IMR-90 (cell line): ENCODE measurements at regions not wholly inside any gene's neighbourhood (a gene's known extent, or its start where the extent isn't known, plus 50 kb on each side); places are given as distances from the start of the nearest gene placed in this dataset.

Source experiments
- ATAC-seq: fragments of 200-7000 bp; cut with Tn5 transposase; 2 replicates; pipeline ENCODE4 v1.9.1; 2020; ENCODE audit warnings: low read depth, mild to moderate bottlenecking, moderate library complexity
- BruUV-seq: library from RNA; stranded (reverse); fragments of 400-500 nt; replicated peaks from 2 replicates; lab custom pipeline; 2021; lab: Mats Ljungman, UMichigan
- CTCF ChIA-PET: fragments of 300-600 bp; formaldehyde crosslinking; extraction: SDS; loops from one replicate; lab custom pipeline; 2021; ENCODE audit warnings: antibody characterized with exemption; lab: Yijun Ruan, JAX
- POLR2A ChIA-PET: fragments of 300-600 bp; sonication (Branson Sonifier 250); formaldehyde crosslinking; loops from one replicate; lab custom pipeline; 2022; ENCODE audit warnings: antibody characterized with exemption; ENCODE audit not compliant: unreplicated experiment; lab: Charles Lee
- DNase-seq: peaks from one replicate; pipeline ENCODE4 v3.0.0; 2013
- H2AFZ ChIP-seq: replicated peaks from 2 replicates; pipeline ENCODE3; 2013; ENCODE audit warnings: low read length, mild to moderate bottlenecking; ENCODE audit not compliant: poor library complexity
- H2AK5ac ChIP-seq: 2 replicates; pipeline ENCODE4 v1.6.1; 2013; ENCODE audit warnings: low read depth, low read length, inconsistent platforms
- H2AK9ac ChIP-seq: replicated peaks from 2 replicates; pipeline ENCODE3; 2013; ENCODE audit warnings: mild to moderate bottlenecking, low read depth, low read length, moderate library complexity; ENCODE audit not compliant: poor library complexity
- H2BK120ac ChIP-seq: 2 replicates; pipeline ENCODE4 v1.6.1; 2013; ENCODE audit warnings: low read depth, low read length, inconsistent platforms
- H2BK15ac ChIP-seq: 3 replicates; pipeline ENCODE4 v1.6.1; 2013; ENCODE audit warnings: low read depth, low read length, inconsistent platforms
- H2BK20ac ChIP-seq: 2 replicates; pipeline ENCODE4 v1.6.1; 2013; ENCODE audit warnings: low read depth, mild to moderate bottlenecking, inconsistent platforms, low read length, moderate library complexity
- H2BK5ac ChIP-seq: 2 replicates; pipeline ENCODE4 v1.6.1; 2013; ENCODE audit warnings: mild to moderate bottlenecking, low read depth, low read length, inconsistent platforms; ENCODE audit not compliant: poor library complexity, severe bottlenecking
- H3K14ac ChIP-seq: replicated peaks from 2 replicates; pipeline ENCODE4 v1.6.1; 2013; ENCODE audit warnings: low read depth, low read length, inconsistent platforms
- H3K18ac ChIP-seq: 2 replicates; pipeline ENCODE4 v1.6.1; 2013; ENCODE audit warnings: low read depth, low read length, control low read depth
- H3K23ac ChIP-seq: 2 replicates; pipeline ENCODE4 v1.6.1; 2013; ENCODE audit warnings: low read depth, low read length, inconsistent platforms
- H3K27ac ChIP-seq: 2 replicates; pipeline ENCODE4 v1.5.1; 2013; ENCODE audit warnings: mild to moderate bottlenecking, control low read depth, low read length; ENCODE audit not compliant: insufficient read depth
- H3K27me3 ChIP-seq: 2 replicates; pipeline ENCODE4 v1.6.1; 2013; ENCODE audit warnings: low read length; ENCODE audit not compliant: control insufficient read depth, insufficient read depth
- H3K36me3 ChIP-seq: 2 replicates; pipeline ENCODE4 v1.6.1; 2013; ENCODE audit warnings: low read length, mixed read lengths; ENCODE audit not compliant: control insufficient read depth, insufficient read depth
- H3K4ac ChIP-seq: 2 replicates; pipeline ENCODE4 v1.6.1; 2013; ENCODE audit warnings: low read depth, low read length, inconsistent platforms
- H3K4me1 ChIP-seq: 2 replicates; pipeline ENCODE4 v1.6.1; 2013; ENCODE audit warnings: low read length, mixed read lengths; ENCODE audit not compliant: control insufficient read depth, insufficient read depth
- H3K4me2 ChIP-seq: 2 replicates; pipeline ENCODE4 v1.6.1; 2013; ENCODE audit warnings: low read depth, mild to moderate bottlenecking, control low read depth, low read length, moderate library complexity
- H3K4me3 ChIP-seq: 2 replicates; pipeline ENCODE4 v1.5.1; 2013; ENCODE audit warnings: low read depth, mild to moderate bottlenecking, control low read depth, low read length, moderate library complexity; ENCODE audit not compliant: insufficient read depth
- H3K56ac ChIP-seq: 2 replicates; pipeline ENCODE4 v1.6.1; 2013; ENCODE audit warnings: low read length, inconsistent platforms; ENCODE audit not compliant: insufficient read depth; ENCODE audit errors: extremely low read depth
- H3K79me1 ChIP-seq, 2 experiments: 2 replicates each; pipeline ENCODE4 v1.6.1; 2013; ENCODE audit warnings: low read length in 2 of 2, inconsistent platforms in 1 of 2, low read depth in 1 of 2
- H3K9ac ChIP-seq: 2 replicates; pipeline ENCODE4 v1.6.1; 2013; ENCODE audit warnings: low read depth, low read length, control low read depth
- H3K9me1 ChIP-seq: 2 replicates; pipeline ENCODE4 v1.6.1; 2013; ENCODE audit warnings: low read length, inconsistent platforms; ENCODE audit not compliant: insufficient read depth
- H3K9me3 ChIP-seq: 2 replicates; pipeline ENCODE4 v1.6.1; 2013; ENCODE audit warnings: low read length; ENCODE audit not compliant: control insufficient read depth, insufficient read depth
- H4K20me1 ChIP-seq: 2 replicates; pipeline ENCODE4 v1.6.1; 2013; ENCODE audit warnings: low read length, inconsistent platforms; ENCODE audit not compliant: insufficient read depth
- H4K5ac ChIP-seq: 2 replicates; pipeline ENCODE4 v1.6.1; 2013; ENCODE audit warnings: mild to moderate bottlenecking, low read depth, low read length, control low read depth
- H4K8ac ChIP-seq, 2 experiments: 2 replicates each; pipeline ENCODE4 v1.6.1; 2013; ENCODE audit warnings: low read depth in 2 of 2, low read length in 2 of 2, control low read depth in 1 of 2, inconsistent platforms in 1 of 2
- H4K91ac ChIP-seq: 2 replicates; pipeline ENCODE4 v1.6.1; 2013; ENCODE audit warnings: low read depth, low read length, inconsistent platforms; ENCODE audit not compliant: insufficient read depth
- CHD1 ChIP-seq: IDR thresholded peaks from 2 replicates; pipeline ENCODE4 v1.6.1; 2012; ENCODE audit warnings: low read depth, low read length, improper control_type of control experiment
- MAZ ChIP-seq: IDR thresholded peaks from 2 replicates; pipeline ENCODE4 v1.6.1; 2012; ENCODE audit warnings: low read depth, mild to moderate bottlenecking, low read length, improper control_type of control experiment, moderate library complexity, borderline replicate concordance
- NFE2L2 ChIP-seq: fragments of 150-350 bp; IDR thresholded peaks from 2 replicates; pipeline ENCODE4 v1.6.1; 2016; ENCODE audit warnings: low read depth, mild to moderate bottlenecking, low read length
- WGBS, 2 experiments: methylation state at CpG; one replicate each; pipeline versions ENCODE4 v1.1.5 to v1.1.7; 2013; ENCODE audit warnings: missing lambda C conversion rate in 2 of 2; ENCODE audit not compliant: insufficient read length in 1 of 2; ENCODE audit errors: extremely low coverage in 2 of 2; 5-methylcytosine and 5-hydroxymethylcytosine counted together
- dilution Hi-C: fragments of 300-500 bp; cut with HindIII; formaldehyde crosslinking; loops from one replicate; pipeline ENCODE4 v1.14.3; 2018; ENCODE audit warnings: low sequenced_read_pairs; ENCODE audit not compliant: unreplicated experiment
- in situ Hi-C: fragments of 300-500 bp; cut with MboI; formaldehyde crosslinking; loops from 3 replicates; pipeline ENCODE4 v1.14.3; 2019; ENCODE audit warnings: low sequenced_read_pairs, inconsistent platforms, mixed read lengths
- intact Hi-C: fragments of 100-400 bp; cut with micrococcal nuclease; formaldehyde crosslinking; loops from 2 replicates; pipeline ENCODE4 v1.10.0; 2022
- TF ChIP-seq, protein P1 (sequence below): fragments of 150-350 bp; IDR thresholded peaks from 2 replicates; pipeline ENCODE4 v1.6.1; 2017; ENCODE audit warnings: mild to moderate bottlenecking, antibody characterized with exemption, low read length, low read depth

DNA sequence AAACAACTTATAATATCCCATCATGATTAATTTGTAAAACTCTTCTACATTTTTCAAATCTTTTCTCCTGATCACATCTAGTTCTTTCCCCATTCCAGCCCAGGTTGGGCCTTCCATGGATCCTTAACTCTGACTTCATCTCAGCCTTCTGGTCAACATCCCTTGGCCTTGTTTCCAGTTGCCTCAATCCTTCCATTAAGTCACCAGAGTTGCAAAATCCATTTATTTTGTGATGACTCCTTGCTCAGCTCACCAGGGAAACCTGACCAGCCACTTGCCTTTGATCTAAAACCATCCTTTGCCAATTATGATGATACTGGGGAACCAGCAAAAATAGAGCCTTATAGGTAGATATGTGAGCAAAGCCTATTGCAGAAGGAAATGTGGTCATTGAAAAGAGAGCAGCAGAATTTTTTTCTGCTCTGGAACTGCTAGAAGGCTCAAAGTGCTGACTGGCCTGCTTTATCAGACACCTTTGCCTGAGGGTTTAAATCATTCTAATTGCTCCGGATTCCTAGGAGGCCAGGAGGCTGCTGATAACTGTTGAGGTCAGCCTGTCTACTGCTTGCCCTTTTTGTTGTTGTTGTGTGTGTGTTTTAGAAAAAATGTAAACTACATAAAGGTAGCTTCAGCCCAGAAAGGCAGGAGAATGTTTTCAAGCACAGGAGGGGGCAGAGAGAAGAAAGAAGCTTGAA is 512.2 kb upstream of the GRIA1 start:
- no peaks in the 10 kb centered on the region for H3K4me1 ChIP-seq
- no TSS peak for BruUV-seq
- POLR2A ChIA-PET, result no interaction called here

More for the DNA sequence above, 512.2 kb upstream of the GRIA1 start:
- Histone ChIP-seq H2BK5ac (no peak overlapping the region), H3K9ac (no peak overlapping the region), H4K91ac (no peak overlapping the region), H3K27me3 (no peaks in the 10 kb centered on the region), H2BK120ac (no peak overlapping the region), H3K23ac (no peak overlapping the region), H3K9me3 (peaks cover 6% of the 10 kb centered on the region; the same call in 1 of the 2 replicates), H3K14ac (no peak overlapping the region), H3K4ac (no peak overlapping the region), H3K4me3 (no peak overlapping the region), H4K5ac (no peak overlapping the region), H2AK9ac (no peak overlapping the region), H2AK5ac (no peak overlapping the region), H3K56ac (no peak overlapping the region), H2BK20ac (no peak overlapping the region), H3K79me1 (no peaks in the 10 kb centered on the region), H3K9me1 (no peaks in the 10 kb centered on the region), H2BK15ac (no peak overlapping the region), H3K4me2 (no peak overlapping the region), H3K36me3 (no peaks in the 10 kb centered on the region), H3K18ac (no peak overlapping the region), H4K20me1 (no peaks in the 10 kb centered on the region), H3K27ac (no peak overlapping the region), H4K8ac (no peak overlapping the region), H2AFZ (no peak overlapping the region)
- in situ Hi-C loops (no loop called here), intact Hi-C loops (no loop called here), dilution Hi-C loops (no loop called here)
- CTCF ChIA-PET, result no interaction called here
- DNase-seq (no peak), ATAC-seq (no peak)
- TF ChIP-seq, protein P1, sequence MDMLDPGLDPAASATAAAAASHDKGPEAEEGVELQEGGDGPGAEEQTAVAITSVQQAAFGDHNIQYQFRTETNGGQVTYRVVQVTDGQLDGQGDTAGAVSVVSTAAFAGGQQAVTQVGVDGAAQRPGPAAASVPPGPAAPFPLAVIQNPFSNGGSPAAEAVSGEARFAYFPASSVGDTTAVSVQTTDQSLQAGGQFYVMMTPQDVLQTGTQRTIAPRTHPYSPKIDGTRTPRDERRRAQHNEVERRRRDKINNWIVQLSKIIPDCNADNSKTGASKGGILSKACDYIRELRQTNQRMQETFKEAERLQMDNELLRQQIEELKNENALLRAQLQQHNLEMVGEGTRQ, result no peak
- TF ChIP-seq NFE2L2 (no peak), CHD1 (no peak), MAZ (no peak)
- WGBS, 2 experiments, result no CpG with 5 or more reads among the region's 1 CpG
